SH-SY5Y (cell line): ENCODE measurements at regions not wholly inside any gene's neighbourhood (a gene's known extent, or its start where the extent isn't known, plus 50 kb on each side); places are given as distances from the start of the nearest gene placed in this dataset.

Experiments used
- GATA2 ChIP-seq: IDR thresholded peaks from 2 replicates; pipeline ENCODE4 v1.6.1; 2011; ENCODE audit warnings: mild to moderate bottlenecking, low read depth, low read length
- GATA3 ChIP-seq: IDR thresholded peaks from 2 replicates; pipeline ENCODE4 v1.6.1; 2011; ENCODE audit warnings: low read depth, mild to moderate bottlenecking, low read length, moderate library complexity

GRCh38 chr22:42323971-42324370 lies 53.5 kb upstream of the TCF20 start:
- TF ChIP-seq GATA2 (no peak), GATA3 (no peak)
